HG02884 (cell line): ENCODE measurements at regions not wholly inside any gene's neighbourhood (a gene's known extent, or its start where the extent isn't known, plus 50 kb on each side); places are given as distances from the start of the nearest gene placed in this dataset.

Experiments
- ATAC-seq: cut with Tn5 transposase; IDR thresholded peaks from one replicate; pipeline ENCODE4 v1.9.1; 2021; ENCODE audit warnings: mild to moderate bottlenecking, moderate library complexity; ENCODE audit not compliant: unreplicated experiment

DNA sequence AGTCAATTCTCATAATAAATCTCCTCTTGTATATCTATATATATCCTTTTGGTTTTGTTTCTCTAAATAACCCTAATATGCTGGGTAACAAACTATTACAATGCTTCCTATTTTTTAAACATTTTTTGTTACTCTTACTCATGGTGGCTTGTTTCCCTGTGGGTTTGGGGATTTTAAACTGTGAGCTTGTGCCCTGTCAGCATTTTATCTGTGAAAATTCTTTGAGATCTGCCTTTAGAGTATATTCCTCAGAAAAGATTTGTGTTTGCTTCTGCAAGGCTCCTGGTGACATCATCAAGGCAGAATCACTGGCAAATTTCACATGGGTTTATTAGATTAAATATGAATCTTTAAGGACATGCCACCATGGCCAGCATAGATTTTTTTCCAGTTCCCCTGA lies 273.6 kb downstream of the LRFN2 start:
- no peak for ATAC-seq

DNA sequence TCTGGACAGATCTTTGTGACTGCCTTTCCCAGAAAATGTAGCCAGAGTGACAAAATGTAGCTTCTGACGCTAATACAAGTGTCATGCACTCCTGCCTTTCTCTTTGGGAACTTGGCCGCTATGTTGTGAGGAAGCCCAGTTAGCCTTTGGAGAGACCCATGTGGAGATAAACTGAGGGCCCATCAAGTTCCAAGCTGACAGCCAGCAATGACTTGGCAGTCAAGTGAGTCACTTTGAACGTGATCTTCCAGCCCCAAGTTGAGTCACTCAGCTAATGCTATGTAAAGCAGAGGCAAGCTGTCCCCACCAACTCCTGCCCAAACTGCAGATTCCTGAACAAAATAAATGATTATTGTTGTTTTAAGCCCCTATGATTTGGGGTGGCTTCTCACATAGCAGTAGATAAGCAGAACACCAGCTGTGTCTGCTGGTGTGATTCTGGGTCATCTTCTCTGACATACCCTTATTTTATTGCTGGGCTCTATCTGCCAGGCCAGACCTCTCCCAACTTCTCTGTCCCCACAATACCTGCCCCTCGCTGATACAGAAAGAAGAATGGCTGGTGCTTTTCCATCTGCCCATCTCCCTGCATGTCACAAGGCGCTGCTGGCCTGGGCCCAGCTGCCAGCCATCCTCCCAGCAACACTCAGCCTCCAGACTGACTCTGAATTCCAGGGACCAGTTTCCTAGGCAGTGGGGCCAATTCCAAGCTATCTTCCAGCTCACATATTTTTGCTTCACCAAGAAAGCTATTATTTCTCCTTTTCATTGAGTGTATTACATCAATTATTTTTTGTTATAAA lies 274.8 kb downstream of the LRFN2 start:
- ATAC-seq: no peak

DNA sequence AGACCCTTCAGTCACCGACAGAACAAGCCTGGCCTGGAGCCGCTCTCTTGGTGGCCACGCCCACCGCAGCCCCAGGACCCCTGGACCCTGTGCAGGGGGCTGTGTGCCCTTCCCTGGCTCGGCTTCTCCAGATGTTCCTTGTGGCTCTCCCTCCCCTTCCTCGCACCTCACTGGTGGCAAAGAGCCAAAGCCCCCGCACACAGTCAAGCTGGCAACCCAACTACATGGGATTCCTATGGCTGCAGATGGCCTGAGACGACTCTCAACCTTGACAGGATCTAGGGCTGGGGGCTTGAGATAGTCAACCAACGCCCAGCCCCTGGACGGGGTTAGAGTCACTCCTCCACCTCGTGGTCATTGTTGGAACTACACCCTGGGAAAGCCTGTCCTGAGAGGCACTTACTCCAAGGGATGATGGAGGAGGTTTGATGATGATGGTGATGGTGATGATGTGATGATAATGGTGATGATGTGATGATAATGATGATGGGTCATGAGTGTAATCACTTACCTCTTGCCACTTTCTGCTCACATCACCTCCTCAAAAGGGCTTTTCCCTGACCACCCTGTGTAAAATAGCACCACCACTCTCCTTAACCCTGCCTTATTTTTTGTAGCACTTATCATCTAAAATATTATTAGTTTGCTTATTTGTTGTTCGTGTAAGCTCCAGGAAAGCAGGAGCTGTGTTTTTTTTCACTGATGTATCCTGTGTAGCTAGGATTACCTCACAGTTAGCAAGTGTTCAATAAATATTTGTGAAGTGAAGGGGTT lies 278.4 kb downstream of the LRFN2 start:
- no peak for ATAC-seq

DNA sequence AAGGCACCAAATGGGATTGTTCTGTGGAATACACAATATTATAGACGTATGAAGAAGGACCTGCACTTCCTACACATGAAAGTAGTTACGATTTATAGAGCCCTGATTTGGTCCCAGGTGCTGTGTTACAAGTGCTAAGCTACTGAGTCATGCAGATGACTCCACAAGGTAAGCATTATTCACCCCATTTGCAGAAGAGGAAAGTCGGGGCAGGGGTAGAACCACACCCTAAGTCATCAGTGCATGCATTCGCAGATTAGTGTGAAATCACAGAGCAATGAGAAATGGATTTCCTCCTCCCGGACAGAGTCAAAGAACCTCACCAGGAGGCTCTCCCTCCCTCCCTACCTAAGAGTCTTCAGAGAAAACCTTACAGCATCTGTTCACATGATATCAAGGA lies 279.5 kb downstream of the LRFN2 start:
- no peak for ATAC-seq

DNA sequence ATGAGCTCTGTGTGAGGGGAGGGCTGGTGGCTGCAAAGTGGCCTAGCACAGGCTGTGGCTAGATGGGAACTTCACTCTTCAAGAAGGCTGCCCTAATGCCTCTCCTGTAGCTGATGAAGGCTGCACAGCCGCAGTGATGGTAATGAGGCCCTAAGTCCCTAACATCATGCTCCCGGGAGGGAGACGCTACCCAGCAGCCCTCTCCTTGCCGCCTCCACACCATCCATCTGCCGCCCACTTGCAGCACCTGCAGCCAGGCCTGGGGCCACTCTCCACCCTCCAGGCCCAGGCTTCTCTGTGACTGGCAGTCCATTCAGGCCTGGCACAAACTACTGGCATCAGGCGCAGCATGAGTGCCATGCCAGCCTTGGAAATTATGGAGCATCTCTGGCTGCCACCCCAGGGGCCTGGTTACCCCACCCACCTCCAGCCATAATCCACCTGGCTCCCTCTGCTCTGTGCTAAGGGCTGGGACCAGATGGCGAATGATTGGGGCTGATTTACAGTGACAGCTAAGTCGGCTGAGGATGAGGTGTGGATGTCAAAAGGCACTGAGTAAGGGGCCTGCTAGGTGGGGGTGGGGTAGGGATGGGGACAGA lies 284.2 kb downstream of the LRFN2 start:
- ATAC-seq: no peak

DNA sequence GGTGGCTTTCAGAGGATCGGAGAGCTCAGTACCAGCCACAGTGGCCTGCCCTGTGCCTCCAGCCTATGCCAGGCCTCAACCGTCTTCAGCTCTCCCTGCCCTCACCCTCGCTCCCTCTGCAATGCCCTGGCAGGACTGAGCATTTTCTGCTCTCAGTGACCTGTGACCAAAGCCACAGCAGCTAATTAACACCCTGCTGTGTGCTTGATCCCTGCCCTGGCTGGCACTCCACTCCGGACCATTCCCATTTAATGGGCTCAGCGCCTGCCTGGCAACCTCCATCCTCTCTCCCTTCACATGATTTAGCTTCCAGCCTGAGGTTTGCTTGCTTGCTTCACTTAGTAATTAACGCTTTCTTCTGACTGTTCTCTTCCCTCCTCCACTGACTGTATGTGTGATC lies 287.5 kb downstream of the LRFN2 start:
- no peak for ATAC-seq

DNA sequence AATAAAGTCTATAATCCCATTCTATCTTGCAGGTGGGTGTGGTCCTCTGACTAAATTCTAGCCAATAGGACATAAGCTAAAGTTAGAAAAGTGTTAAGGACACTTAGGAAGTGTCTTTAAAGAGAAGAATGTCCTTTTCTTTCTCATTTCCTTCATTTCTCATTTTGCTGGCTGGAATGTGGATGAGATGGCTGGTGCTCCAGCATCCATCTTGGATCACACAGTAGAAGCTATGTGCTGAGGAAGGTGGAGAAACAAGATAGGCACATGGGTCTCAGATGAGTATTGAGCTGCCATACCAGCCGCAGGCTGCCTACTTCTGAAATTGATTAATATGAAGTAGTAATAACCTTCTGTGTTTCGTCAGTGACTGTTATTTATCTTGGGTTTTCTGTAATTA lies 289.0 kb downstream of the LRFN2 start:
- ATAC-seq: no peak

DNA sequence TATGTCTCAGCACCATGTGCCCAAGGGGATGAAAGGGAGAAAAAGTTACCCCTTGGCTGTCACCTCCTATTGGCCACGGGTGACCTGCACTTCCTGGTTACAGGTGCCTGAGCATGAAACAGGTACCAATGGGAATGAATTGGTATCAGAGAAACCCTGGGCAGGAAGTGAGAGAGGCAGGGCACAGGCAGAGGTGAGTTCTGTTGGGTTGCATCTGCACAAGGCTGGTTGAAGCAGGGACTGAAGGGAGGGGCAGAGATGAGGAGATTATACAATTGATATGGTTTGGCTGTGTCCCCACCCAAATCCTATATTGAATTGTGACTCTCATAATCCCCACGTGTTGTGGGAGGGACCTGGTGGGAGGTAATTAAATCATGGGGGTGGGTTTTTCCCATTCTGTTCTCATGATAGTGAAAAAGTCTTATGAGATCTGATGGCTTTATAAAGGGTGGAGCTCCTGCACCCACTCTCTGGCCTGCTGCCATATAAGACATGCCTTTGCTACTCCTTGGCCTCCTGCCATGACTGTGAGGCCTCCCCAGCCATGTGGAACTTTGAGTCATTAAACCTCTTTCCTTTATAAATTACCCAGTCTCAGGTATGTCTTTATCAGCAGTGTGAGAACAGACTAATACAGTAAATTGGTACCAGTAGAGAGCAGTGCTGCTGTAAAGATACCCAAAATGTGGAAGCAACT lies 291.8 kb downstream of the LRFN2 start:
- no peak for ATAC-seq

DNA sequence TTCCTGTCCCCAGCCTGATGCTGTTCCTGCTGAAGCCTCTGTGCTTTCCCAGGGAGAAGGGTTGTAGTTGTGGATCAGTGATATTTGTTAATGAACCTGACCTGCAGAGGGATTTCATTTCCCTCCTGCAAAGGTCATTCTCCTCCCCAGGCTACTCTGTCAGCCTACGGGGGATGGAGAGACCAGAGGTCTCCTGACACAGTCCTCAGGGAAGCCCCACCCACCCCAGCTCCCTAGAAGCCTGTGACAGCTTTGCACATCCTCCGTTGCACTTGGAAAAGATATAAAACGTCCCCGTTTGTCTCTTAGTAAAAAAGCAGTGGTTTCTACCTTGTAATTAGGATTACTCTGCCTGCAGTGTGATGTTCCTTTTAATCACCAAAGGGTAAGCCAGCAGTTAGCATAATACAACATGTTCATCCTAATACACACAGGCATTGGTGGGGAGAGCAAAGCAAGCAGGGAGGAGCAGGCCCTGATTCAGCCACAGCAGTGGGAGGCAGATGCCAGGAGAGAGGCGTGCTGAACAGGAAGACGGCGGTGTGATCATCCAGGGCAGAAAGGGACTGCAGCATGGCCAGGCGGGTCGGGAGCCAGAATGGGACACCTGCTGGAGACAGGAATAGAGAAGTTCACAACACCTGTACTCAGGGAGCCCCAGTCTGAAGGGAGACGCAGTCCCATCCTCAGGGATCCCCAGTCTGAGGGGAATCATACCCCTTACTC lies 293.5 kb downstream of the LRFN2 start:
- ATAC-seq: no peak

DNA sequence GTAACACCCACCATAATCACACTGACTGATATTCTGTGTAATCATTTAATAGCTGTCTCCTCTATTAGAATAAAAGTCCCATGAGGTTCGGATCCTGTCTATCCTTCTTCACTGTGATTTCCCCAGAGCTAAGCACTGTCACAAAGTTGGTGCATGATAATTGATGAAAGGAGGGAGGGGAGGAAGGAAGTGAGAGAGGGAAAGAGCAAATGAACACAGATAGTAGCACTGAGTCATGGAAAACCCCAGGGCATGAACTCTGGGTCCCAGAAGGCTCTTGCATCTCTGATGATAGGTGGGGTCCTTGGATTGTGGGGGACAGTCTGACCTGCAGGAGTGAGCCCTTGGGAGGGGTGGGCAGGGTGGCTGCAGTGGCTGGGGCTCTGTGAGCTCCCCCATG lies 294.1 kb downstream of the LRFN2 start:
- no peak for ATAC-seq

DNA sequence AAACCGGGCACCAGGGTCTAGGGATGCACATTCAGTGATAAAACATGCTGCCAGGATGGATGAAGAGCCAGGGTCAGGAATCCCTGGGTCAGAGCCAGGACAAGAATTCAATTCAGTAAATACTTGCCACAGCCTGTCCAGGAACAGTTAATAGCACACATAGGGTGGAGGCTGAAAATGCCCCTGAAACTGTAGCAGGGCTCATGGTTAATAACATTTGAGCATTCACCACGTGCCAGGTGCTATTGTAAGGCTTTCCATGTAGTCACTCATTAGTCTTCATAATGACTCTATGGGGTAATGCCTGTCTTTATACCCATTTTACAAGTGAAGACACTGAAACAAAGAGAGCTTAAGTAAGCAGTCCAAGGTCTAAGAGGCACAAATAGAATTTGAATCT lies 296.3 kb downstream of the LRFN2 start:
- ATAC-seq: no peak

DNA sequence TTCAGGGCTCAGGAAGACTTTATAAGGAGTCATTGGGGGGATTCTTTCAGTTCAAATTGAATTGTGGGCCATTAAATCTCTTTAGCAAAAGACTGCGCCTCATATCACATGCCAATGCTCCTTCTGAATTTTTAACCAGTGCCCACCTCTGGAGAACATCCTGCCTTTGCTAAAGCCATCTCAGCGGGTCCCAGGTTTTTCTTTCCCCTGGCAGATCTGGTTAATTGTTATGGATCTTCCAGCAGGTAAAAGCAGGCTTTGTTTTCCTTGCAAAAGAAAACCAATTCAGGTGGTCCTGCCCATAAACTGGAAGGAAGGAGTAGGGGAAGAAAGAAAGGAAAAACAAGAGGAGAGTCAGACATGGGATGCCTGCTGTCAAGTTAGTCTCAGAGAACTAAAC lies 298.2 kb downstream of the LRFN2 start:
- no peak for ATAC-seq

DNA sequence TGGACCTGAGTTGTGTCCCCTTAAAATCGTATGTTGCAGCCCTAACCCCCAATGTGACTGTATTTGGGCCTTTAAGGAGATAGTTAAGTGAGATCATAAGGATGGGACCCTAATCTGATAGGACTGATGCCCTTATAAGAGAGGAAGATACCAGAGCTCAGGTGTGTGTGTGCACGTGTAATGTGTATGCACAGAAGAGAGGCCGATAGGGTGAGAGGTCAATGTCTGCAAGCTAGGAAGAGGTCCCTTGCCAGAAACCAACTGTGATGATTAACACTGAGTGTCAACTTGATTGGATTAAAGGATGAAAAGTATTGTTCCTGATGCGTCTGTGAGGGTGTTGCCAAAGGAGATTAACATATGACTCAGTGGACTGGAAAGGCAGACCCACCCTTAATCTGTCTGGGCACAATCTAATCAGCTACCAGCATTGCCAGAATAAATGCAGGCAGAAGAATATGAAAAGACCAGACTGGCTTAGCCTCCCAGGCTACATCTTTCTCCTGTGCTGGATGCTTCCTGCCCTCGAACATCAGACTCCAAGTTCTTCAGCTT lies 299.8 kb downstream of the LRFN2 start:
- no peak for ATAC-seq

DNA sequence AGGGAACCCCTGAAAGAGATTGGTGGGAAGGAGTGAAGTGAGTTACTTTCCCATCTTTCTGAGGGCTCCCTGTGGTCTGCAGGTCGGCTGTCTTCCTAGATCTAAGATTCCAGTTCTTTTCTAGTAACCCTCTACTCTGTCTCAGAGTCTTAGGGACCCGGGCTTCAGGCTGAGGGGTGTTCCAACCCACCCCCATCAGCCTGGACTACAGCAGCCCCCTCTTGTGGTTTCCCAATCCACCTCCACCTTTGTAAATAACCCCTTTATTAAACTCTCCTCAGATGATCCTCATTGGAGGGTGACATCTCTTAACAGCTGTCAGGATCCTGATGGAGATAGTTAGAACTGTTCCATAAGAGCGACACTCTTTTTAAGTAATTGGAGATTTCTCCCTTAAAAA lies 300.4 kb downstream of the LRFN2 start:
- ATAC-seq: no peak

DNA sequence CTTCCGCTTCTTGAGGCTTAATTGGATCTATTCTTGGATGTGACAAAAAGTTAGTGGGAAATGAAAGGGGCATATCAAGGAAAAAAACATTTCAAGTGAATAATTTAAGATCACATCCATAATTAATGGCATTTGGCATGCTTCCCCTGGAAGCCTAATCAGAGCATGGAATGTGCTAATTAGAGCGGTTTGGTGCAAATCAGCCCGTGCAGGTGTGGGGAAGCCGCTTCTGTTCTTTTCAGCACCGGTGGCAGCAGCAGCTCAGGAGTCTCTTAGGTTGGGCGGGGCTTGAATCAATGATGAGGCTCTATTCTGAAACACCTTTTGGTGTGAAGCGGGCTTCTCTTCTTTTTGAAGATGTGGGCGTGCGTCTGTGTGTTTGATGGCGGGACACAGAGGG lies 301.2 kb downstream of the LRFN2 start:
- ATAC-seq: no peak

DNA sequence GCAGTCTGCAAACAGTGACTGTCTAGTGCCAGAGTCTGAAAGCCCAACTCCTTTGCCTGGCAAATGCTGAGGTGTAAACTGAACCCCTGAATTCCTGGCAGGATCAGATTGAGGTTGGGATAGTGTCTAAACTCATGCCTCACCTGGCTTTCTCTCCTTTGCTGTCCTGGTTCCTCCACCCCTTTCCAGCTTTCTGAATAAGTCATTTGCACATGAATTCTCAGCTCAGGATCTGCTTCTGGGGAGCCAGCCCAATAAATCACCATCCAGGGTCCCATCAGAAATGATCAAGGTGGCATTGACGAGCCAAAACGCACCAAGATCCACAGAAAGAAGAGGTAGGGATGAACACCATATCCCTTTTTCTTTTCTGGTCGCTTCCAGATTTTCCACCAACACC lies 301.6 kb downstream of the LRFN2 start:
- no peak for ATAC-seq

DNA sequence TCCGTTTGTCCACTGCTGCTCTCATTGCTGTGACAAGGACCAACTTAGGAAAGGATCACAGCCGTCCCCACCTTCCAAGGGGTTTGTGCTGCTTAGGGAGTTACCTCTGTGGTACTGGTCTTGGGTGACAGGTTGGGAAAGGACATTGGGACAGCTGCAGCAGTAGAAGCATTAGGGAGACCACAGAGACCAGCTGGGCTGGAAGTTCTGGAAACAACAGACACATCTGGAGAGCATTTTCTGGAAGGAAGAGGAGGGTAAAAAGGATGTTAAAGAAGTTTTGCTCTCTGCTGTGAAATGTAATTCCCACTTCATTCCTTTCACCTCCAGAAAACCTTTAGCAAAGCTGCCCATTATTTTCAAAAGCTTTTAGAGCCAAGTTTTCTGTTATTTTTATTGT lies 304.2 kb downstream of the LRFN2 start:
- no peak for ATAC-seq

DNA sequence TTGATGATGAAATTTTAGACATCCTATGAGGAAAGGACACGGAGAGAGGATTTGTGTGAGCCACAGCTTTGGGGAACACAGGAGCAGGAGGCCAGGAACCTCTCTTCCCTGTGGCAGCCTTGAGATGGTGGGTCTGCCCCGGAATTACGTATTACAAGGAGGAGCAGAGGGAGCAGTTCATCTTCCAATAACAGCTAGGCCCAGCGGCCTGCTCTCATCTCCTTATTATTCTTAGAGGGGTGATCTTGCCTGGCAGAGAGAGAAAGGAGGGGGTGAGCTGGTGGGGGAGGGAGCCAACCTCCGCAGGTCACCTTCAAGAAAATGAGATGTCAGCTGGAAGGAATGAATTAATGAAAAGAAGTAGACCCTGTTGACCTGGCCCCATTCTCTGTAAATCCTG lies 305.8 kb downstream of the LRFN2 start:
- ATAC-seq: no peak

DNA sequence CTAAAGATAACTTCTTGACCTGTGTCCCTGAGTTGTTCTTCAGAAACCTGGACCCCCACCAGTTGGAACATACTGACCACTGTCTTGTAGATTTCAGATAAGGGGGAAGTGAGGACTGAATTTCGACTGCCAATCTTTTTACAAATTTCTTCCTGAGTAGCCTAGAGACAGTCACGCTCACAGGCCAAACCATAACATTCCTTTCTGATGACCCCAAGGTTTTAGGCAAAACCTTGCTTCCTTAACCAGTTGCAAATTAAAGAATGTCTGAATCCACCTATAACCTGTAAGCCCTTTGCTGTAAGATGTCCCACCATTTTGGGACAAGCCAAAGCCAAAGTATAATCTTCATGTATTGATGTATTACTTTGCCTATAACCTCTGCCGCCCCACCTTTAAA lies 306.9 kb downstream of the LRFN2 start:
- ATAC-seq: no peak

DNA sequence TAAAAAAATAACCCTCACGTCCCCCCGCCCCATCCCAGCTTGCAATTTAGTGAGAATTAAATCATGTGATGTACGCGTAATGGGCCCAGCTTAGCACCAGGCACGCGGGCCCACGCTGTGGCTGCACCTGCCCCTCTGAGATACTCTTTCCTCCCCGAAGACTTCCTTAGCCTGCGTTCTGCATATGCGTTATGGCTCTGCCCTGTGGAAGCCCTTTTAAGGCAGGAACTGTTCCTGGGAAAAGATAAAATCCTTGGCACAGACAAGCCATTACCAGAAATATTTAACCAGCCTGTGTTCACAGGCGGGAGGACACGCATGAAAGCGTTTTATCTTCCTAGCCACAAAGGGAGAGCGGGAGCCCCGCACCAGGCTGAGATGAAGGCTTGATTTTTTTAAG lies 311.0 kb downstream of the LRFN2 start:
- no peak for ATAC-seq

DNA sequence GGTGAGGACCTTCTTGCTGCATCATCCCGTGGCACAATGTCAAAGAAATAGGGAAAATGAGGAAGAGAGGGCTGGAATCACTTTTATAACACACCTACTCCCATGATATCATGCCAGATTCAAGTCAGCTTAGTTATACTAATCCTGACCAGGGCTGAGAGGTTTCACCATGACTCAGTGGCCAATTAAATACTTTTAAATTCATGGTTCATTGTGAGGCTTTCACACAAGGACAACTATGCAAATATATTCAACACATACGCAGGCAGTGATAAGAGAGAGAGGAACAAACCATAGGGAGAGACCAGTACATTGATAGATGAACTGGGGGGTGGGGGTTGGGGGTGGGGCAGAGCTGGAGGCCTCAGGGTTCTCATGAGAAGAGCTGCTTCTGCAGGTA lies 313.1 kb downstream of the LRFN2 start:
- no peak for ATAC-seq
